Forelimb muscle (tissue), 1 donor: ENCODE measurements at regions not wholly inside any gene's neighbourhood (a gene's known extent, or its start where the extent isn't known, plus 50 kb on each side); places are given as distances from the start of the nearest gene placed in this dataset.
A peak's percentile ranks its signal among the peaks of the same experiment; 100 is the strongest.

Experiments
- DNase-seq: peaks from one replicate; pipeline ENCODE4 v3.0.0-alpha.2; 2013; ENCODE audit warnings: low read depth

- DNase-seq: no peak
Observed at GRCh38 chr1:216921866-216922265, 198.6 kb upstream of the ESRRG start.

GRCh38 chr1:216919060-216919970 is 196.1 kb upstream of the ESRRG start:
- peak; percentile 47 for DNase-seq

GRCh38 chr1:216916890-216917438 is 193.7 kb upstream of the ESRRG start:
- DNase-seq: no peak

GRCh38 chr1:216914974-216915373 is 191.7 kb upstream of the ESRRG start:
- DNase-seq: no peak

GRCh38 chr1:216913976-216914375 is 190.7 kb upstream of the ESRRG start:
- no peak for DNase-seq

GRCh38 chr1:216910081-216910840 is 187.0 kb upstream of the ESRRG start:
- DNase-seq: no peak

- DNase-seq: no peak
Observed at GRCh38 chr1:216908126-216908525, 184.9 kb upstream of the ESRRG start.

GRCh38 chr1:216907100-216907499 is 183.9 kb upstream of the ESRRG start:
- DNase-seq: no peak

- DNase-seq: no peak
Observed at GRCh38 chr1:216905781-216906180, 182.6 kb upstream of the ESRRG start.

- no peak for DNase-seq
Observed at GRCh38 chr1:216905137-216905536, 181.9 kb upstream of the ESRRG start.

GRCh38 chr1:216904471-216904870 is 181.2 kb upstream of the ESRRG start:
- no peak for DNase-seq

- DNase-seq: no peak
Observed at GRCh38 chr1:216903382-216903740, 180.1 kb upstream of the ESRRG start.

- no peak for DNase-seq
Observed at GRCh38 chr1:216902669-216903381, 179.6 kb upstream of the ESRRG start.

- no peak for DNase-seq
Observed at GRCh38 chr1:216900116-216900620, 176.9 kb upstream of the ESRRG start.

- DNase-seq: no peak
Observed at GRCh38 chr1:216898801-216899200, 175.6 kb upstream of the ESRRG start.

GRCh38 chr1:216896146-216896545 is 172.9 kb upstream of the ESRRG start:
- DNase-seq: no peak

- no peak for DNase-seq
Observed at GRCh38 chr1:216894494-216894893, 171.3 kb upstream of the ESRRG start.

- no peak for DNase-seq
Observed at GRCh38 chr1:216892581-216893160, 169.4 kb upstream of the ESRRG start.

- no peak for DNase-seq
Observed at GRCh38 chr1:216890871-216891270, 167.6 kb upstream of the ESRRG start.

GRCh38 chr1:216888731-216889130 is 165.5 kb upstream of the ESRRG start:
- DNase-seq: no peak

- no peak for DNase-seq
Observed at GRCh38 chr1:216887032-216887431, 163.8 kb upstream of the ESRRG start.
